ENCODE measurements at regions not wholly inside any gene's neighbourhood (a gene's known extent, or its start where the extent isn't known, plus 50 kb on each side); places are given as distances from the start of the nearest gene placed in this dataset.
"Not testable (repeated sequence)": the region's sequence is repeated elsewhere in the genome, so short reads cannot be mapped to it uniquely, and the experiment has no call there.

GRCh38 chr2:406876-407275 lies 119.0 kb upstream of the ALKAL2 start:
- no peak for DNase-seq (ENCODE audit: extremely low read depth in 1 of 2, low read depth in 1 of 2)

- DNase-seq (ENCODE audit: extremely low read depth in 1 of 2, low read depth in 1 of 2): no peak
Observed at GRCh38 chr2:406231-406630, 118.3 kb upstream of the ALKAL2 start.

GRCh38 chr2:404581-404980 lies 116.7 kb upstream of the ALKAL2 start:
- DNase-seq (ENCODE audit: extremely low read depth in 1 of 2, low read depth in 1 of 2): no peak

- no peak for DNase-seq (ENCODE audit: extremely low read depth in 1 of 2, low read depth in 1 of 2)
Observed at GRCh38 chr2:403682-404081, 115.8 kb upstream of the ALKAL2 start.

- no peak for DNase-seq (ENCODE audit: extremely low read depth in 1 of 2, low read depth in 1 of 2)
Observed at GRCh38 chr2:402721-403120, 114.8 kb upstream of the ALKAL2 start.

- no peak for DNase-seq (ENCODE audit: extremely low read depth in 1 of 2, low read depth in 1 of 2)
Observed at GRCh38 chr2:402206-402605, 114.3 kb upstream of the ALKAL2 start.

GRCh38 chr2:401019-401679 lies 113.3 kb upstream of the ALKAL2 start:
- DNase-seq (ENCODE audit: extremely low read depth in 1 of 2, low read depth in 1 of 2): no peak

- no peak for DNase-seq (ENCODE audit: extremely low read depth in 1 of 2, low read depth in 1 of 2)
Observed at GRCh38 chr2:397926-398325, 110.0 kb upstream of the ALKAL2 start.

- no peak for DNase-seq (ENCODE audit: extremely low read depth in 1 of 2, low read depth in 1 of 2)
Observed at GRCh38 chr2:397521-397920, 109.6 kb upstream of the ALKAL2 start.

GRCh38 chr2:396903-397302 lies 109.0 kb upstream of the ALKAL2 start:
- DNase-seq (ENCODE audit: extremely low read depth in 1 of 2, low read depth in 1 of 2): no peak

- DNase-seq (ENCODE audit: extremely low read depth in 1 of 2, low read depth in 1 of 2): no peak
Observed at GRCh38 chr2:395886-396285, 108.0 kb upstream of the ALKAL2 start.

- DNase-seq (ENCODE audit: extremely low read depth in 1 of 2, low read depth in 1 of 2): peak; percentile 9 to 35
Observed at GRCh38 chr2:393711-394696, 106.1 kb upstream of the ALKAL2 start.

- no peak for DNase-seq (ENCODE audit: extremely low read depth in 1 of 2, low read depth in 1 of 2)
Observed at GRCh38 chr2:392926-393280, 105.0 kb upstream of the ALKAL2 start.

GRCh38 chr2:392181-392925 lies 104.5 kb upstream of the ALKAL2 start:
- DNase-seq (ENCODE audit: extremely low read depth in 1 of 2, low read depth in 1 of 2): no peak

- no peak for DNase-seq (ENCODE audit: extremely low read depth in 1 of 2, low read depth in 1 of 2)
Observed at GRCh38 chr2:391696-392095, 103.8 kb upstream of the ALKAL2 start.

GRCh38 chr2:390959-391358 lies 103.1 kb upstream of the ALKAL2 start:
- DNase-seq (ENCODE audit: extremely low read depth in 1 of 2, low read depth in 1 of 2): no peak

GRCh38 chr2:389985-390384 lies 102.1 kb upstream of the ALKAL2 start:
- DNase-seq (ENCODE audit: extremely low read depth in 1 of 2, low read depth in 1 of 2): not testable (repeated sequence)

- not testable (repeated sequence) for DNase-seq (ENCODE audit: extremely low read depth in 1 of 2, low read depth in 1 of 2)
Observed at GRCh38 chr2:388752-389151, 100.9 kb upstream of the ALKAL2 start.

- no peak for DNase-seq (ENCODE audit: extremely low read depth in 1 of 2, low read depth in 1 of 2)
Observed at GRCh38 chr2:387980-388421, 100.1 kb upstream of the ALKAL2 start.

GRCh38 chr2:386406-387103 lies 98.7 kb upstream of the ALKAL2 start:
- no peak for DNase-seq (ENCODE audit: extremely low read depth in 1 of 2, low read depth in 1 of 2)

- no peak for DNase-seq (ENCODE audit: extremely low read depth in 1 of 2, low read depth in 1 of 2)
Observed at GRCh38 chr2:385785-386184, 97.9 kb upstream of the ALKAL2 start.
